SW480 (cell line): ENCODE measurements at regions not wholly inside any gene's neighbourhood (a gene's known extent, or its start where the extent isn't known, plus 50 kb on each side); places are given as distances from the start of the nearest gene placed in this dataset.
"Not testable (repeated sequence)": the region's sequence is repeated elsewhere in the genome, so short reads cannot be mapped to it uniquely, and the experiment has no call there.

ENCODE experiments used
- DNase-seq: peaks from one replicate; pipeline ENCODE4 v3.0.0-alpha.2; 2016; ENCODE audit warnings: low spot score

- DNase-seq, result no peak
These were observed 584.6 kb downstream of the ALG10 start for GRCh38 chr12:34606749-34607519.

DNA sequence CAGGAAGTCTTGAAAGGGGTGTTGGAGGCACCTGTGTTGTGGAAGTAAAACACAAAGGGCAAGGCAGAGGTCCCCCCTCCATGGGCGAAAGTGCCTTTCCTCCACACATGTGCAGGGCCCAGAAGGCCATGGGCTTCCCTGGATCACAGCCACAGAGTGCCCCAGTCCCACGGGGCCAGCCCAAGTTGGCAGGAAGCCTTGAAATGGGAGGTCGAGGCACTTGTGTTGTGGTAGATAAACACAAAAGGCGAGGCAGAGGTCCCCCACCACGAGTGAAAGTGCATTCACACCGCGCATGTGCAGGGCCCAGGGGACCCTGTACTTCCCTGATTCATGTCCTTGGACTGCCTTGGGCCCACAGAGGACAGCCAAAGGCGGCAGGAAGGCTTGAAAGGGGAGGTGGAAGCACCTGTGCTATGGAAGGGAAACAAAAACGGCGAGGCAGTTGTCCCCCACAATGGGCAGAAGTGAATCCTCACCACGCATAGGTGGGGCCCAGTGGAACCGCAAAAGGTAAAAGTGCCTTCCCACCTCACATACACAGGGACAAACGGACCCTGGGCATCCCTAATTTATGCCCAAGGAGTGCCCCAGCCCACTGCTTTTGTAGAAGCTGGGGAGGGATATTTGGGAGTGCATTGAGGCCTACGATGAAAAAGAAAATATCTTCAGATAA lies 585.4 kb downstream of the ALG10 start:
- DNase-seq, result no peak

GRCh38 chr12:34613988-34614387 lies 591.7 kb downstream of the ALG10 start:
- not testable (repeated sequence) for DNase-seq

- DNase-seq, result peak; percentile 40
These were observed 602.8 kb downstream of the ALG10 start for GRCh38 chr12:34625116-34625515.

DNA sequence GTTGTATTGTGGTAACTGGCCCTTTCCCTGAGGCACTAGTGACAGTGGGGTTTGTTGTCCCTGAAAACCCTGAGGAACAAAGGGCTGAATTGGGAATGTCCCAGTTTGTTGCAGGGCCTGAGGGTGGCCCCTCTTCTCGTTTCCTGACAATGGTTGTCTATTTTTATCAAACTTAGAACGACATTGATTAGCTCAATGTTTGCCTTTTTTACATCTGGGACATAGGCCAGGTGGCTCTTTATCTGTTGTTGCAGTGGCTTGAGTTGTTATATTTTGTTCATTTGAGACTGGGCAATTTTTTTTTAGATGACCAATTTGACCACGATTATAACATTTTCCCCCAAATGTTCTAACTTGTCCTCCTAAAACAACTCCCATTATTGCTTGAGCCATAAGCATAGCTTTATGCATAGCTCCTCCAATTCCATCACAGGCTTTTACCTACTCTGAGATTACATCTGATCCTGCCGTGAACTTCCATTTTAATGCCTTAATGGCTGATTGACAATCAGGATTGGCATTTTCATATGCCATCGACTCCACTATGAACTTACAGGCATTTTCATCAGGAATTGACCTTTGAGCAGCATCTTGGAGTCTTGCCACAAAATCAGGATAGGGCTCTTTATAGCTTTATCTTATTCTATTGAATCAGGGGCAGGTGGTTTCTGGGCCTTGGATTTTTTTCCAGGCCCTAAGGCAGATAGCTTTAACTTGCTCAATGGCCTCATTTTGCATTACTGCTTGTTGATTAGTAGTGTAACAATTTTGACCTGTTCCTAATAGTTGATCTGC lies 604.3 kb downstream of the ALG10 start:
- no peak for DNase-seq
